ENCODE measurements at regions not wholly inside any gene's neighbourhood (a gene's known extent, or its start where the extent isn't known, plus 50 kb on each side); places are given as distances from the start of the nearest gene placed in this dataset.

DNA sequence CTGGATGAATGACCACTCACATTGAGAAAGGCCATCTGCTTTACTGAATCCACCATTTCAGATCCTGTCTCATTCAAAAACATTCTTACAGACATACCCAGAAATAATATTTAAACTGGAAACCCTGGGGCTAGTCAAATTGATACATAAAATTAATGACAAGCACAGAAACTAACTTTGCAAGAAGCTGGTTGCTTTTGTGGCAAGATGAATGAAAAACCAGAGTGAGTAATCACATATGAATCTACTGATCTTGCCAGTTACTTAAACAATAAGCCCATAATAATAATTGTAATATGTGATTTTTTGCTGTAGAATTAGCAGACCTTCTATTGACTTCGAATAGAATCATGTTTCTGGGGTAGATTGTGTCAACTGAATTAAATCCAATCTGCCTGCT is 235.1 kb downstream of the PPARGC1A start:
- H3K4me3 ChIP-seq = no peak overlapping the region
- no peak for DNase-seq
- H3K9me3 ChIP-seq = peaks cover 0 to 3% (median 0%) of the 10 kb centered on the region in 4 donors
- intact Hi-C loops (cut with DNase I) = no loop called here
- no peaks in the 10 kb centered on the region for H3K27me3 ChIP-seq
- no peaks in the 10 kb centered on the region for H3K4me1 ChIP-seq
- H3K36me3 ChIP-seq = no peaks in the 10 kb centered on the region
- H3K27ac ChIP-seq = no peak overlapping the region
- WGBS, 2 donors = 77 to 84% methylated on average over 1 of the region's 1 CpG
- no peak for TF ChIP-seq POLR2A (IDR thresholded peaks at IDR 0.05)
- no peak for TF ChIP-seq EP300 (IDR thresholded peaks at IDR 0.05)
- TF ChIP-seq, protein P1, sequence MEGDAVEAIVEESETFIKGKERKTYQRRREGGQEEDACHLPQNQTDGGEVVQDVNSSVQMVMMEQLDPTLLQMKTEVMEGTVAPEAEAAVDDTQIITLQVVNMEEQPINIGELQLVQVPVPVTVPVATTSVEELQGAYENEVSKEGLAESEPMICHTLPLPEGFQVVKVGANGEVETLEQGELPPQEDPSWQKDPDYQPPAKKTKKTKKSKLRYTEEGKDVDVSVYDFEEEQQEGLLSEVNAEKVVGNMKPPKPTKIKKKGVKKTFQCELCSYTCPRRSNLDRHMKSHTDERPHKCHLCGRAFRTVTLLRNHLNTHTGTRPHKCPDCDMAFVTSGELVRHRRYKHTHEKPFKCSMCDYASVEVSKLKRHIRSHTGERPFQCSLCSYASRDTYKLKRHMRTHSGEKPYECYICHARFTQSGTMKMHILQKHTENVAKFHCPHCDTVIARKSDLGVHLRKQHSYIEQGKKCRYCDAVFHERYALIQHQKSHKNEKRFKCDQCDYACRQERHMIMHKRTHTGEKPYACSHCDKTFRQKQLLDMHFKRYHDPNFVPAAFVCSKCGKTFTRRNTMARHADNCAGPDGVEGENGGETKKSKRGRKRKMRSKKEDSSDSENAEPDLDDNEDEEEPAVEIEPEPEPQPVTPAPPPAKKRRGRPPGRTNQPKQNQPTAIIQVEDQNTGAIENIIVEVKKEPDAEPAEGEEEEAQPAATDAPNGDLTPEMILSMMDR (IDR thresholded peaks at IDR 0.05) = no peak
- no peak for TF ChIP-seq POLR2AphosphoS5 (IDR thresholded peaks at IDR 0.05)

DNA sequence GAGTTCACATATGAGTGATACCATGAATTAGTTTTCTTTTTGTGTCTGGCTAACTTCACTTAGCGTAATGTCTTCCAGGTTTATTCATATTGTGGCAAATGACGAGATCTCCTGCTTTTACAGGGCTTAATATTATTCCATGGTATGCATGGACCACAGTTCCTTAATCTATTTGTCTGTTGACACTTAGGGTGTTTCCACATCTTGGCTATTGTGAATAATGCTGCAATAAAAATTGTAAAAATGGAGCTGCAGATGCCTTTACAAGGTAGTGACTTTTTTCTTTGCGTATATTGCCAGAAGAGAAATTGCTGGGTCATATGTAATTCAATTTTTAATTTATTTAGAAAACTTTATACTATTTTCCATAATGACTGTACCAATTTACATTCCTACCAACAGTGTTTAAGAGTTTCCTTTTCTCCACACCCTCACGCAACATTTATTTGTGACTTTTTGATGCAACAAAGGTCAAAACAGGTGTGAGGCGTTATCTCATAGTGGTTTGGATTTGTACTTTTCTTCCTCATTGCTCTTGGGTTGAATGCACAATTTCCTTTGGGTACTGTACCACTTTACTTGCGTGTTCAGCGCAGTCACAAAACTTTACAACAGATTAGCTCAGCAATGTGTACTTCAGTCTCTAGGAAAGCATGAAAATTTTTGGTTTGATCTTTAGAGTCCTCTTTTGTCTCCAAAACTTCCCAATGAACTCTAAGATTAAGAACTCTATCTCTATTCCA is 240.8 kb downstream of the PPARGC1A start:
- intact Hi-C loops (cut with DNase I) = no loop called here
- DNase-seq = no peak
- Histone ChIP-seq H3K4me3 (no peak overlapping the region), H3K27ac (no peak overlapping the region), H3K36me3 (no peaks in the 10 kb centered on the region), H3K9me3 (no peaks in the 10 kb centered on the region), H3K27me3 (no peaks in the 10 kb centered on the region), H3K4me1 (no peaks in the 10 kb centered on the region)
- TF ChIP-seq POLR2AphosphoS5 (IDR thresholded peaks at IDR 0.05) (no peak), POLR2A (IDR thresholded peaks at IDR 0.05) (no peak), EP300 (IDR thresholded peaks at IDR 0.05) (no peak)
- TF ChIP-seq, protein P1 (IDR thresholded peaks at IDR 0.05) = no peak
- WGBS, 2 donors = 31 to 73% methylated on average over 7 of the region's 7 CpGs

DNA sequence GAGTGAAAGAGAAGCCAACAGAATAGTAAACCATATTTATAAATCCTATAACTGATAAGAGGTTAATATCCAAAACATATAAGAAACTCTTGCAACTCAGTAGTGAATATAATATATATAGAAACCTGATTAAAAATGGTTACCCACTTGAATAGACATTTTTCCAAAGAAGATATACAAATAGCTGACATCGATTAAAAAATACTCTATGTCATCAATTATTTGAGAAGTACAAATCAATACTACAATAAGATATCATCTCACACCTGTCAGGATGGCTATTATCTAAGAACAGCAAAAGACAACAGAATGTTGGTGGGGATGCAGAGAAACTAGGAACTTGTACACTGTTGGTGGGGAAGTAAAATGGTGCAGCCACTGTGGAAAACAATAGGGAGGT is 254.4 kb downstream of the PPARGC1A start:
- DNase-seq = no peak
- TF ChIP-seq EP300 (IDR thresholded peaks at IDR 0.05) = no peak
- TF ChIP-seq, protein P1 (IDR thresholded peaks at IDR 0.05) = no peak
- TF ChIP-seq POLR2A (IDR thresholded peaks at IDR 0.05) = no peak
- TF ChIP-seq POLR2AphosphoS5 (IDR thresholded peaks at IDR 0.05) = no peak
- no peak overlapping the region for H3K27ac ChIP-seq
- H3K4me3 ChIP-seq = no peak overlapping the region
- H3K9me3 ChIP-seq = no peaks in the 10 kb centered on the region
- intact Hi-C loops (cut with DNase I) = no loop called here
- WGBS, 2 donors = 95 to 96% methylated on average over 1 of the region's 1 CpG
- H3K36me3 ChIP-seq = no peaks in the 10 kb centered on the region
- no peaks in the 10 kb centered on the region for H3K4me1 ChIP-seq
- no peaks in the 10 kb centered on the region for H3K27me3 ChIP-seq

DNA sequence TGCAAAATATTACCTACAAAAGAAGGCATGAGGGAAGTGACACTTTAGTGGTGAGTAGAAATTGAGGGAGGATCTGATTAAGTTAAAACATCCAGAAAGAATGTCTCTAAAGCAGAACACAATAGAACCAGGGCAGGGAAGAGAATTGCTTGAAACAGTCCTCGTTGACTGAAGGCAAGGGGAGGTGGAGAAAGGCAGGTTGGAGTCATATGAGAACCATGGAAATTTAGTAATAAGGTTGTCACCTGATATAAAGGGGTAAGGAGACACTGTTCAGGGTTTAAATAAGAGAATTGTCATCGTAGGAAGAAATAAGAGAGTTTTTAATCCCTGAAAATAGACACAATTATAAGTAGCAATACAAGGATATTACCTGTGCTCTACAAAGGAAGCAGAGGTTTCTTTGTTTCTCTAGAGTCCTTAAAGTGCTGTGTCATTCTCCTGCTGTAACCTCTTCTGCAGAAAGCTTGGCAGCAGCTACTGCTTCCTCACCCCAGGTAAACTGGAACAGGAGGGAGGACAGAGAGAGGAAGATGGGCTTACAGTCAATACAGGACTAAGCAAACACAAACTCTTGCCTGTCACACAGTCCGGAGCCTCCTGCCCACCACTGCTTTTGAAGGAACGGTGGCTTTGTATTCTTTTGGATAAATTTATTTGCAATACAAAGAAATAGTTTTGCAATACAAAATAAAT is 258.4 kb downstream of the PPARGC1A start:
- Histone ChIP-seq H3K27me3 (no peaks in the 10 kb centered on the region), H3K36me3 (no peaks in the 10 kb centered on the region), H3K9me3 (no peaks in the 10 kb centered on the region), H3K4me3 (no peak overlapping the region), H3K27ac (no peak overlapping the region), H3K4me1 (no peaks in the 10 kb centered on the region)
- TF ChIP-seq EP300 (IDR thresholded peaks at IDR 0.05) (no peak), POLR2AphosphoS5 (IDR thresholded peaks at IDR 0.05) (no peak)
- intact Hi-C loops (cut with DNase I) = no loop called here
- WGBS, 2 donors = 63 to 76% methylated on average over 4 of the region's 4 CpGs
- DNase-seq = no peak

DNA sequence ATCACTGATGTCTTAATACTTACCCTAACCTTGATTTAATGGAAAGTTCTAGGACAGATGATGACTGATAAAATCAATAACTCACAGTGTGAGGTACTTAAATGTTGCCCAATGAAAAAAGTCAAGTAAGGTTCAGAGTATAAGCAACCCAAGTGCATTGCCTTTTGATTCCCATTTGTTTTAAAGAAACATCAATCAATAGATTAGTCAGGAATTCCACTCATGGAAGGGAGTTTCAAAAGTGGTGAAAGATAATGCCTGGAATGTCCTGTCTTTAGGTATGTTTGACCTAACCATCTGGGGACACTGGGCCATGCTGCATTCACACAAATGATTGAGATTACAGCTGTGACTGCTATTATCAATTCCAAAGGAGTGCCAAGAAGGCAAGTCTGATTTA is 259.7 kb downstream of the PPARGC1A start:
- TF ChIP-seq POLR2A (IDR thresholded peaks at IDR 0.05) (no peak), EP300 (IDR thresholded peaks at IDR 0.05) (no peak), POLR2AphosphoS5 (IDR thresholded peaks at IDR 0.05) (no peak)
- TF ChIP-seq, protein P1 (IDR thresholded peaks at IDR 0.05) = no peak
- no peaks in the 10 kb centered on the region for H3K36me3 ChIP-seq
- H3K27me3 ChIP-seq = no peaks in the 10 kb centered on the region
- H3K9me3 ChIP-seq = no peaks in the 10 kb centered on the region
- H3K27ac ChIP-seq = no peak overlapping the region
- intact Hi-C loops (cut with DNase I) = no loop called here
- H3K4me1 ChIP-seq = no peaks in the 10 kb centered on the region
- DNase-seq = no peak
- H3K4me3 ChIP-seq = no peak overlapping the region
